ENCODE measurements at regions not wholly inside any gene's neighbourhood (a gene's known extent, or its start where the extent isn't known, plus 50 kb on each side); places are given as distances from the start of the nearest gene placed in this dataset.

DNA sequence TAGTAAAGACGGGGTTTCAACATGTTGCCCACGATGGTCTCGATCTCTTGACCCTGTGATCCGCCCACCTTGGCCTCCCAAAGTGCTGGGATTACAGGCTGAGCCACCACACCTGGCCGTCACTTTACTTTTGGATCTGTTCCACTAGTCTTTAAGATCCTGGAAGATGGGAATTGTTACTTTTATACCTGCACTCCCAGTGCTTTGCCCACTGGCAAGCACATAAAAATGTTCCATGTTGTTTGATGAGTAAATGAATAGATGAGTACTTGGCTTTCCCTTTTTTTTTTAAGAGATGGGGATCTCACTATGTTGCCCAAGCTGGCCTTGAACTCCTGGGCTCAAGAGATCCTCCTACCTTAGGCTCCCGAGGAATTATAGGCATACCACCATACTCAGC is 84.8 kb upstream of the SASH1 start:
- Mint-ChIP-seq H3K4me3 (no peak overlapping the region), H3K27ac (no peak overlapping the region), H3K4me1 (no peaks in the 10 kb centered on the region), H3K27me3 (peaks cover 2% of the 10 kb centered on the region), H3K9me3 (no peaks in the 10 kb centered on the region), H3K36me3 (ENCODE audit: low read depth) (no peaks in the 10 kb centered on the region)
- no peak for ATAC-seq (ENCODE audit: low read depth)
- no peak for DNase-seq
- TF ChIP-seq, protein P1, sequence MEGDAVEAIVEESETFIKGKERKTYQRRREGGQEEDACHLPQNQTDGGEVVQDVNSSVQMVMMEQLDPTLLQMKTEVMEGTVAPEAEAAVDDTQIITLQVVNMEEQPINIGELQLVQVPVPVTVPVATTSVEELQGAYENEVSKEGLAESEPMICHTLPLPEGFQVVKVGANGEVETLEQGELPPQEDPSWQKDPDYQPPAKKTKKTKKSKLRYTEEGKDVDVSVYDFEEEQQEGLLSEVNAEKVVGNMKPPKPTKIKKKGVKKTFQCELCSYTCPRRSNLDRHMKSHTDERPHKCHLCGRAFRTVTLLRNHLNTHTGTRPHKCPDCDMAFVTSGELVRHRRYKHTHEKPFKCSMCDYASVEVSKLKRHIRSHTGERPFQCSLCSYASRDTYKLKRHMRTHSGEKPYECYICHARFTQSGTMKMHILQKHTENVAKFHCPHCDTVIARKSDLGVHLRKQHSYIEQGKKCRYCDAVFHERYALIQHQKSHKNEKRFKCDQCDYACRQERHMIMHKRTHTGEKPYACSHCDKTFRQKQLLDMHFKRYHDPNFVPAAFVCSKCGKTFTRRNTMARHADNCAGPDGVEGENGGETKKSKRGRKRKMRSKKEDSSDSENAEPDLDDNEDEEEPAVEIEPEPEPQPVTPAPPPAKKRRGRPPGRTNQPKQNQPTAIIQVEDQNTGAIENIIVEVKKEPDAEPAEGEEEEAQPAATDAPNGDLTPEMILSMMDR (IDR thresholded peaks at IDR 0.05), result no peak
- CTCF ChIA-PET, result interaction anchor here (1.1 kb wide), 1 partner anchor 81 kb away, joined by 3 read pairs; no protein-coding TSS in a partner anchor
- POLR2A ChIA-PET, result interaction anchor here (0.7 kb wide), 1 partner anchor 26 kb away, joined by 4 read pairs; no protein-coding TSS in a partner anchor
- intact Hi-C loops (cut with micrococcal nuclease), result no loop called here

DNA sequence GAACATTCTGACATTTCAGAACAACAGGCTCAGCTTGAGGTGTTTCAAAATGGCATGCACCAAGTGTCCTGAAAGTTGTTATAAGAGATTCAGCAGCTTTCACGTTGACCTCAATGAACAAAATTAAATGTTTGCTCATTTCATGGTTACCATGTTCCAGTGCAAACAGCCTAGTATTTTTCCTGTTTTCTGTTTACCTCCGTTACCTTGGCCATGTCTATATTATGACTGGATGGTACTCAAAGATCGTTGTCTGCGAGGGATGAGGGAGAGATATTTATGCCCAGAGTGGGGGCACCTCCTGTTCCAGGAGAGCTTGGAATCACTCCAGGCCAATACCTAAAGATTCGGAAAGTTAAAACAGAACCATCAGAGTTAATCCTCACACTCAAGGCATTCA is 83.8 kb upstream of the SASH1 start:
- ChIA-PET POLR2A (no interaction called here), CTCF (no interaction called here)
- no peaks in the 10 kb centered on the region for H3K36me3 Mint-ChIP-seq (ENCODE audit: low read depth)
- H3K4me3 Mint-ChIP-seq, result no peak overlapping the region
- TF ChIP-seq, protein P1 (IDR thresholded peaks at IDR 0.05), result no peak
- no peaks in the 10 kb centered on the region for H3K4me1 Mint-ChIP-seq
- intact Hi-C loops (cut with micrococcal nuclease), result no loop called here
- H3K27ac Mint-ChIP-seq, result no peak overlapping the region
- H3K27me3 Mint-ChIP-seq, result peaks cover 2% of the 10 kb centered on the region
- no peaks in the 10 kb centered on the region for H3K9me3 Mint-ChIP-seq
- ATAC-seq (ENCODE audit: low read depth) (no peak), DNase-seq (no peak)

DNA sequence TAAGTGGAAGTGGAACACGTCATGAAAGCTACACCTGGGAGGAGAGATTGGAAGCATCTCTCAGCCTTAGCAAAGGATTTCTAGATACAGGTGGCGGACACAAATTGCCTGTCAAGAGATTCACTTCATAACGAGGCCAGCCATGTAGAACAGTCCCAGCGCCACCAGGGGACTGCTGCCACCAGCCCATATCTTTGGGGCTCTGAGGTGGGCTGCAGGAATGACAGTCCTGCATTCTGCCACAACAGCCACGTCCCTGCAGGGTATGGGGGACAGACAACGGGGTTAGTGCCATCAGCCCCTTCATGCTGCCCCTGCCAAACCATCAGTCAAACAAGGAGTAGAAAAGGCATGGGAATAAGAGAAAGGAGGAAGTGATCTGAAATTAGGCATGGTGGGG is 81.2 kb upstream of the SASH1 start:
- Mint-ChIP-seq H3K9me3 (no peaks in the 10 kb centered on the region), H3K27me3 (peaks cover 4% of the 10 kb centered on the region), H3K4me3 (no peak overlapping the region)

DNA sequence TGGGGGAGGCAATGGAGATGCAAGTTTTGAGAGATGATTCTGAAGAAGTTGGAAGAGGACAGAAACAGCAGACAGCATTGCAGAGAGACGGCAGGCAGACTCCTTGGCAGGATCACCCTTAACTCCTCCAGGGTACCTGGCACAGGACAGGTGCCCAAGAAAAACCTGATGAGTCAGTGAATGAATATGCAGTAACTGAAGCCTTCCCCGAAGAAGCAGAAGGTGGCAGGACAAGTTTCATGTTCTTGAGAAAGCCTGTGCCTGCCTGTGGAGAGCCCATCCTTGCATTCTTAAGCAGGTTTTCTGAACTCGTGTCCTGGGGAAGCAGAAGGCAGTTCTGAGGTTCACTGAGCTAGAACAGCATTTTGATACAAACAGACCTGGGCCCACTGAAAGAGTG is 79.6 kb upstream of the SASH1 start:
- ATAC-seq (ENCODE audit: low read depth) (no peak), DNase-seq (no peak)
- Mint-ChIP-seq H3K27me3 (peaks cover 7% of the 10 kb centered on the region), H3K36me3 (ENCODE audit: low read depth) (no peaks in the 10 kb centered on the region), H3K27ac (no peak overlapping the region), H3K4me3 (no peak overlapping the region), H3K9me3 (no peaks in the 10 kb centered on the region), H3K4me1 (no peaks in the 10 kb centered on the region)
- ChIA-PET POLR2A (no interaction called here), CTCF (no interaction called here)
- TF ChIP-seq, protein P1 (IDR thresholded peaks at IDR 0.05), result no peak
- intact Hi-C loops (cut with micrococcal nuclease), result no loop called here

More for the DNA sequence above, 81.2 kb upstream of the SASH1 start:
- ChIA-PET CTCF (no interaction called here), POLR2A (no interaction called here)
- H3K36me3 Mint-ChIP-seq (ENCODE audit: low read depth), result no peaks in the 10 kb centered on the region
- H3K4me1 Mint-ChIP-seq, result no peaks in the 10 kb centered on the region
- intact Hi-C loops (cut with micrococcal nuclease), result no loop called here
- DNase-seq (no peak), ATAC-seq (ENCODE audit: low read depth) (no peak)
- no peak overlapping the region for H3K27ac Mint-ChIP-seq
- TF ChIP-seq, protein P1 (IDR thresholded peaks at IDR 0.05), result no peak

DNA sequence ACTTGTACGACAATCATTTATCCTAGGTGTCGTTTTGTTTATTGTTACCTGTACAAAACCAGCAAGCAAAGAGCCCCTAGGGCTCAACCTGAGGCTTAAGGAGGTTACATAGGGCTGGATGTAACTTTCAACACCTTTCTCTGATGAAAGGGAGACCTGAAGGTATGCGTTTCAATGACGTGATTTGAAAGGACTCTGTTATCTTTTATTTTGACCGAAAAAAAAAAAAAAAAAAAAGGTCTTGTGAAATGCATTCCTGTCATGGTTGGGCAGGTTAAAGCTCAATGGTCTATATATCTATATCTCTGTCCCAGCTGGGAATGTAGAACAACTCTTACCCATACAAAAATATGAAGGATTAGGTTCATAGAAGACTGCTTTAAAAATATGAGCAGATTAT is 78.7 kb upstream of the SASH1 start:
- Mint-ChIP-seq H3K27ac (no peak overlapping the region), H3K9me3 (no peaks in the 10 kb centered on the region), H3K27me3 (peaks cover 7% of the 10 kb centered on the region), H3K36me3 (ENCODE audit: low read depth) (no peaks in the 10 kb centered on the region), H3K4me3 (no peak overlapping the region), H3K4me1 (no peaks in the 10 kb centered on the region)
- no peak for ATAC-seq (ENCODE audit: low read depth)
- TF ChIP-seq, protein P1 (IDR thresholded peaks at IDR 0.05), result no peak
- CTCF ChIA-PET, result no interaction called here
- POLR2A ChIA-PET, result no interaction called here
- intact Hi-C loops (cut with micrococcal nuclease), result no loop called here
- no peak for DNase-seq
